OCI-LY3 (cell line): ENCODE measurements at regions not wholly inside any gene's neighbourhood (a gene's known extent, or its start where the extent isn't known, plus 50 kb on each side); places are given as distances from the start of the nearest gene placed in this dataset.

Experiments used
- H2AFZ ChIP-seq: fragments of 200-600, 300-600 bp; shearing (Covaris generic); 2 replicates; pipeline ENCODE4 v1.6.0; 2014; ENCODE audit warnings: antibody characterized with exemption, low read depth, low read length
- H3K27ac ChIP-seq: fragments of 200-600, 300-600 bp; sonication (generic); 2 replicates; pipeline ENCODE4 v1.5.1; 2014; ENCODE audit warnings: mild to moderate bottlenecking, low read length, moderate library complexity, mixed read lengths
- H3K27me3 ChIP-seq: fragments of 200-600, 300-600 bp; sonication (generic); 2 replicates; pipeline ENCODE4 v1.6.1; 2014; ENCODE audit warnings: low read depth, low read length, mixed read lengths
- H3K36me3 ChIP-seq: fragments of 200-600, 300-600 bp; sonication (generic); replicated peaks from 2 replicates; pipeline ENCODE3; 2014; ENCODE audit warnings: low read depth, low read length, mixed read lengths
- H3K4me1 ChIP-seq: fragments of 300-600, 200-600 bp; sonication (generic); 2 replicates; pipeline ENCODE4 v1.6.1; 2014; ENCODE audit warnings: low read length, mixed read lengths
- H3K4me2 ChIP-seq: fragments of 200-600, 300-600 bp; sonication (generic); 2 replicates; pipeline ENCODE4 v1.6.1; 2014; ENCODE audit warnings: low read length, mixed read lengths
- H3K4me3 ChIP-seq: fragments of 300-600, 200-600 bp; sonication (generic); 2 replicates; pipeline ENCODE4 v1.5.1; 2014; ENCODE audit warnings: antibody characterized with exemption, mild to moderate bottlenecking, low read length, moderate library complexity
- H3K79me2 ChIP-seq: fragments of 300-600, 200-600 bp; shearing (Covaris generic); 2 replicates; pipeline ENCODE4 v1.6.1; 2014; ENCODE audit warnings: mild to moderate bottlenecking, low read length, mixed read lengths
- H3K9ac ChIP-seq: fragments of 300-600, 200-600 bp; shearing (Covaris generic); 2 replicates; pipeline ENCODE4 v1.6.0; 2014; ENCODE audit warnings: mild to moderate bottlenecking, low read length, moderate library complexity
- H3K9me3 ChIP-seq: fragments of 200-600, 300-600 bp; shearing (Covaris generic); 2 replicates; pipeline ENCODE4 v1.6.1; 2014; ENCODE audit warnings: low read length, mixed read lengths; ENCODE audit not compliant: insufficient read depth
- H4K20me1 ChIP-seq: fragments of 200-600, 300-600 bp; sonication (generic); 2 replicates; pipeline ENCODE4 v1.6.1; 2016; ENCODE audit warnings: low read length, mixed read lengths; ENCODE audit not compliant: insufficient read depth
- EZH2phosphoT487 ChIP-seq: fragments of 200-600 bp; shearing (Covaris generic); IDR thresholded peaks from 2 replicates; pipeline ENCODE4 v1.6.1; 2018; ENCODE audit warnings: antibody characterized with exemption, mixed run types, low read depth
- TF ChIP-seq, protein P1 (sequence below): fragments of 200-600, 300-600 bp; sonication (generic); IDR thresholded peaks from 2 replicates; pipeline ENCODE4 v1.5.1; 2014; ENCODE audit warnings: antibody characterized with exemption, low read length, low read depth

DNA sequence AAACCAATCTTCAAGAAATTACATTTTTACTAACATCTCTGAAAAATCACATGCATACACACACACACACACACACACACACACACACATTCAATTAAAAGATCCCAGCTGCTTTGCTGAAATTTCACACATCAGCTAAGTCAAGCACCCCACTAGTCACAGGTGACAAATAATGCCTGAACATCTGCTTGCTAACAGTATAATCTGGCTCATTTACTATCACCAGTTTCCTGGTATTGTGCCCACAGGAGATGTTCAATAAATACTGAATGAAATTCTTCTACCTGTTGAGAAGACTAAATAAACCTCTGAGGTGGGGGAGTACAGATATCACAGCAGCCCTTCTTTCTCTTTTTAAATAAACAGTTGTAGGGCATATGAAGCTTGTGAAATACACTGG lies 994.0 kb downstream of the ARAP2 start:
- H3K4me1 ChIP-seq, result no peaks in the 10 kb centered on the region
- H3K27me3 ChIP-seq, result no peaks in the 10 kb centered on the region
- H3K4me2 ChIP-seq, result no peak overlapping the region
- H2AFZ ChIP-seq, result no peak overlapping the region
- H3K9ac ChIP-seq, result no peak overlapping the region
- no peak overlapping the region for H3K4me3 ChIP-seq
- no peak overlapping the region for H3K27ac ChIP-seq
- H4K20me1 ChIP-seq, result no peaks in the 10 kb centered on the region
- H3K9me3 ChIP-seq, result no peaks in the 10 kb centered on the region
- H3K79me2 ChIP-seq, result no peaks in the 10 kb centered on the region
- no peaks in the 10 kb centered on the region for H3K36me3 ChIP-seq
- no peak for TF ChIP-seq EZH2phosphoT487
- TF ChIP-seq, protein P1, sequence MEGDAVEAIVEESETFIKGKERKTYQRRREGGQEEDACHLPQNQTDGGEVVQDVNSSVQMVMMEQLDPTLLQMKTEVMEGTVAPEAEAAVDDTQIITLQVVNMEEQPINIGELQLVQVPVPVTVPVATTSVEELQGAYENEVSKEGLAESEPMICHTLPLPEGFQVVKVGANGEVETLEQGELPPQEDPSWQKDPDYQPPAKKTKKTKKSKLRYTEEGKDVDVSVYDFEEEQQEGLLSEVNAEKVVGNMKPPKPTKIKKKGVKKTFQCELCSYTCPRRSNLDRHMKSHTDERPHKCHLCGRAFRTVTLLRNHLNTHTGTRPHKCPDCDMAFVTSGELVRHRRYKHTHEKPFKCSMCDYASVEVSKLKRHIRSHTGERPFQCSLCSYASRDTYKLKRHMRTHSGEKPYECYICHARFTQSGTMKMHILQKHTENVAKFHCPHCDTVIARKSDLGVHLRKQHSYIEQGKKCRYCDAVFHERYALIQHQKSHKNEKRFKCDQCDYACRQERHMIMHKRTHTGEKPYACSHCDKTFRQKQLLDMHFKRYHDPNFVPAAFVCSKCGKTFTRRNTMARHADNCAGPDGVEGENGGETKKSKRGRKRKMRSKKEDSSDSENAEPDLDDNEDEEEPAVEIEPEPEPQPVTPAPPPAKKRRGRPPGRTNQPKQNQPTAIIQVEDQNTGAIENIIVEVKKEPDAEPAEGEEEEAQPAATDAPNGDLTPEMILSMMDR, result no peak

GRCh38 chr4:35250761-35251160 lies 993.6 kb downstream of the ARAP2 start:
- no peaks in the 10 kb centered on the region for H3K4me1 ChIP-seq
- H3K4me2 ChIP-seq, result no peak overlapping the region
- H4K20me1 ChIP-seq, result no peaks in the 10 kb centered on the region
- no peak overlapping the region for H3K4me3 ChIP-seq
- no peak overlapping the region for H3K27ac ChIP-seq
- no peaks in the 10 kb centered on the region for H3K79me2 ChIP-seq
- TF ChIP-seq EZH2phosphoT487, result no peak
- TF ChIP-seq, protein P1, result no peak
- H2AFZ ChIP-seq, result no peak overlapping the region
- H3K9ac ChIP-seq, result no peak overlapping the region
- H3K9me3 ChIP-seq, result no peaks in the 10 kb centered on the region
- H3K27me3 ChIP-seq, result no peaks in the 10 kb centered on the region
- H3K36me3 ChIP-seq, result no peaks in the 10 kb centered on the region

GRCh38 chr4:35252071-35252470 lies 992.2 kb downstream of the ARAP2 start:
- H4K20me1 ChIP-seq, result no peaks in the 10 kb centered on the region
- H3K79me2 ChIP-seq, result no peaks in the 10 kb centered on the region
- H3K27me3 ChIP-seq, result no peaks in the 10 kb centered on the region
- no peak overlapping the region for H3K4me3 ChIP-seq
- no peak overlapping the region for H2AFZ ChIP-seq
- TF ChIP-seq, protein P1, result no peak
- no peak for TF ChIP-seq EZH2phosphoT487
- no peak overlapping the region for H3K27ac ChIP-seq
- H3K4me1 ChIP-seq, result no peaks in the 10 kb centered on the region
- H3K36me3 ChIP-seq, result no peaks in the 10 kb centered on the region
- H3K9ac ChIP-seq, result no peak overlapping the region
- H3K9me3 ChIP-seq, result no peaks in the 10 kb centered on the region
- no peak overlapping the region for H3K4me2 ChIP-seq

DNA sequence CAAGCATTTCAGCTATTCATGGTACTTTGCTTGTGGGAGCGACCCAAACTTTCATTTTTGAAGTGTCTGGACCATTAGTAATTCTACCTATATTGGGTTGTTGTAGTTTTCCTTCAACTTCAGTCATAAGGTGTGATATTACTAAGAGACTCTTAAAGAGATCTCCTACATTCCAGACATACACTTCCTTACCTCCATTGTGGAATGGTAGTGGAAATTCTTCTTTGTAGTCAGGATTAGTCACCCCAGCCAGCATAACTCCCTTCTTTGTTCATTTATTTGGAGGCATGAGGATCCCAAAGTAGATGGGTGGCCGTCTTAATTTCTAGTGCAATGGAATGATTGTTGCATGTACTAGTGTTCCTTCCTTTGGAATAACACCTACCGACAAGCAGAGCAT lies 991.4 kb downstream of the ARAP2 start:
- Histone ChIP-seq H2AFZ (no peak overlapping the region), H3K36me3 (no peaks in the 10 kb centered on the region), H3K4me3 (no peak overlapping the region), H3K27me3 (no peaks in the 10 kb centered on the region), H3K9ac (no peak overlapping the region), H4K20me1 (no peaks in the 10 kb centered on the region), H3K4me2 (no peak overlapping the region), H3K9me3 (no peaks in the 10 kb centered on the region), H3K27ac (no peak overlapping the region), H3K4me1 (no peaks in the 10 kb centered on the region), H3K79me2 (no peaks in the 10 kb centered on the region)
- TF ChIP-seq EZH2phosphoT487, result no peak
- TF ChIP-seq, protein P1, result no peak
